ENCODE measurements at regions not wholly inside any gene's neighbourhood (a gene's known extent, or its start where the extent isn't known, plus 50 kb on each side); places are given as distances from the start of the nearest gene placed in this dataset.
"Not testable (repeated sequence)": the region's sequence is repeated elsewhere in the genome, so short reads cannot be mapped to it uniquely, and the experiment has no call there.

DNA sequence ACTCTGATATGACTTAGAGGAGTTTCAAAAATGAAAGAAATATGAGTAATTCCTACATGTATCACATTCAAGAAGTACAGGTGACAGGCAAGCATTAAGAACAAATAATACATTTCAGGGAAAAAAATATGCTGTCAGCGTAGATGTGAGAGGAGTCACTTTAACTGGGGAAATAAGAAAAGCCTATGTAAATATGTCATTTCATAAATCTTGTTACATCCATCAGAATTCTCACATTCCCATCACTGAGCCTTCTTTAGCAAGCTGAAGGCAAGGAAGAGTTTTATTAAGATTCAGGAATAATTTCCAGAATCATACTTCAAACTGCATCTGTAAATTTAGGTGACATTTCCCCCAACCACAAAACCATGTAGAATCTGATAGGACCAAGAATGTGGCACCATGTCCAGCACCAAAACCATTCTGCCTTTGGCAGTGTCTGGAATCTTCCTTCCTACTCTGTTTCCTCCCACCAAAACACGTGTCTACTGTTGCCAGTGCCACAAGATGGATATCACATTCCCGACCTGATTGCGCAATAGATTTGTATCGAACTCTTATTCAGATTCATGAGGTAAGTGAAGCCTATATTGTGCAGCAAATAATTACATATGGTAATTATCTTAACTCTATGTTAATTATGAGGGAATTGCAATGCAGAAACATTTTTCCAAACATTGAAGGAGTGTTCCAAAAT is 690.9 kb downstream of the ISL1 start:
- H3K4me3 ChIP-seq (replicated peaks in 1 of 2; ENCODE audit: low read depth in 2 of 2, low read length in 2 of 2) = no peak overlapping the region
- TF ChIP-seq, protein P1, sequence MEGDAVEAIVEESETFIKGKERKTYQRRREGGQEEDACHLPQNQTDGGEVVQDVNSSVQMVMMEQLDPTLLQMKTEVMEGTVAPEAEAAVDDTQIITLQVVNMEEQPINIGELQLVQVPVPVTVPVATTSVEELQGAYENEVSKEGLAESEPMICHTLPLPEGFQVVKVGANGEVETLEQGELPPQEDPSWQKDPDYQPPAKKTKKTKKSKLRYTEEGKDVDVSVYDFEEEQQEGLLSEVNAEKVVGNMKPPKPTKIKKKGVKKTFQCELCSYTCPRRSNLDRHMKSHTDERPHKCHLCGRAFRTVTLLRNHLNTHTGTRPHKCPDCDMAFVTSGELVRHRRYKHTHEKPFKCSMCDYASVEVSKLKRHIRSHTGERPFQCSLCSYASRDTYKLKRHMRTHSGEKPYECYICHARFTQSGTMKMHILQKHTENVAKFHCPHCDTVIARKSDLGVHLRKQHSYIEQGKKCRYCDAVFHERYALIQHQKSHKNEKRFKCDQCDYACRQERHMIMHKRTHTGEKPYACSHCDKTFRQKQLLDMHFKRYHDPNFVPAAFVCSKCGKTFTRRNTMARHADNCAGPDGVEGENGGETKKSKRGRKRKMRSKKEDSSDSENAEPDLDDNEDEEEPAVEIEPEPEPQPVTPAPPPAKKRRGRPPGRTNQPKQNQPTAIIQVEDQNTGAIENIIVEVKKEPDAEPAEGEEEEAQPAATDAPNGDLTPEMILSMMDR (IDR thresholded peaks at IDR 0.05; ENCODE audit: low read depth, low read length) = no peak
- DNase-seq (ENCODE audit: low read depth in 2 of 2) = no peak

DNA sequence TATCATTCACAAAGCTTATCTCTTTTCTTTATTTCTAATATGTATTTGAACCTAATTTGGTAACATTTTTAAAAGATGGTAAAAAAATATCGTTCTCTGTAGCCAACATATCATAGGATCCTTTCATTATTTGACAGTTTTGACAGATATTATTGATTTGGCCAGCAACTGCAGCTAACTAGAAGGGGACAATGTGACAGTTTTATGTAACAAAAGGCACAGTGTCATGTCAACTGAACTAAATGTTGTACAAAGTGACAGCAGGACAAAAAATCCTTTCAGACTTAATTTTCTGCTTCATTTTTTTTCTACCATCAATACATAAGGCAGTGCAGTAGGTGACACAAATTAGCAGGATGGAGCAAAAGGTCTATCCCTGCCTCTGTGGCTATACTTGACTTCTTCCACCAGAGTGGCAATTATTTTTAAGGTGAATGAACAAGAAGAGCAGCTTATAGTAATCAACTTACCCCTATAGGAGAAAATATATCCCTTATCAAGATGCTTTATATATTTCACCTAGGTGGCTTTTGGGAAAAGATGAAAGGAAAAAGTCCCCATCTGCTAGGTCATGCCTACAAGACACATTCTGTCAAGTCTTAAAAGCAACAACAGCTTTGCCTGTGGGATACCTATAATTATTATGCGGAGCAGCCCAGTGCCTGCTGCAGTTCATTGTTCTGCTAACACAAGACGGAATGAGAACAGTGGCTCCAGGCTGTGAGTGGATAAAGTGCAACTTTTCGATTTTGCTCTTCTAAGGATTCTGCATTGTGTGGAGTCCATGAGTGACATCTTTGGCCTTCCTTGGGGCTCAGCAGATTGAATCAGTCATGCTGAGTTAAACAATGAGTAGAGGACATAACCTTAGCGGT is 694.9 kb downstream of the ISL1 start:
- no peak overlapping the region for H3K4me3 ChIP-seq (replicated peaks in 1 of 2; ENCODE audit: low read depth in 2 of 2, low read length in 2 of 2)
- DNase-seq (ENCODE audit: low read depth in 2 of 2) = no peak
- TF ChIP-seq, protein P1 (IDR thresholded peaks at IDR 0.05; ENCODE audit: low read depth, low read length) = no peak

DNA sequence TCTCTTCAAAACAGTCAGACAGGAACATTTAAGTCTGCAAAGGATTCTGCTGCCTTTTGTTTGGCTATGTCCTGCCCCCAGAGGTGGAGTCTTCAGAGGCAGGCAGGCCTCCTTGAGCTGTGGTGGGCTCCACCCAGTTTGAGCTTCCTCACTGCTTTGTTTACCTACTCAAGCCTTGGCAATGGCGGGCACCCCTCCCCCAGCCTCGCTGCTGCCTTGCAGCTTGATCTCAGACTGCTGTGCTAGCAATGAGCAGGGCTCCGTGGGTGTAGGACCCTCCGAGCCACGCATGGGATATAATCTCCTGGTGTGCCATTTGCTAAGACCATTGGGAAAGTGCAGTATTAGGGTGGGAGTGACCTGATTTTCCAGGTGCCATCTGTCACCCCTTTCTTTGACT is 685.4 kb upstream of the ITGA1 start:
- DNase-seq (ENCODE audit: low read depth in 2 of 2); H3K4me3 ChIP-seq (replicated peaks in 1 of 2; ENCODE audit: low read depth in 2 of 2, low read length in 2 of 2): not testable (repeated sequence)

DNA sequence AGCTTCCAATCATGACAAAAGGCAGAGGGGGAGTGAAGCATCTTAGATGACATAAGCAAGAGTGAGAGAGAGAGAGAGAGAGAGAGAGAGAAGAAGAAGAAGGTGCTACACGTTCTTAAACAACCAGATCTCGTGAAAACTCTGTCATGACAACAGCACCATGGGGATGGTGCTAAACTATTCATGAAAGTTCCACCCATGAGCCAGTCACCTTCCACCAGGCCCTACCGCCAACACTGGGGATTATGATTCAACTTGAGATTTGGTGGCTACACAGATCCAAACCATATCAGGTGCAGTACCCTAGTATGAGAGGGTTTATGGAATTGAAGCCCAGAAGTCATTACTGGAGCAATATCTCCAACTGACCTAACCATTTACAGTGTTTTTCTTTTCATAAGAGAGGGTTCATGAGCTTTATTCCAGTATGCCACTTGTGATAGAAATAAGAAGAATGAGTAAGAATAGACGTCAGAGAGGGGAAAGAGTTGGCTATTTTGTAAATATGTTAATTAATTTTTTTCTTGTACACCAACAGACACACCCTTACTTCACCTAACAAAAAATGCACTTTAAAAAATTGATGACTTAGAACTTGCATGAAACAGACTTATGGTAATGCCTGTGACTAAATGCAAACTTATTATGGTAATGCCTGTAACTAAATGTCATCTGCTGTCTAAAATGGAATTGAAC is 680.4 kb upstream of the ITGA1 start:
- H3K4me3 ChIP-seq (replicated peaks in 1 of 2; ENCODE audit: low read depth in 2 of 2, low read length in 2 of 2) = no peak overlapping the region
- DNase-seq (ENCODE audit: low read depth in 2 of 2) = no peak
- TF ChIP-seq, protein P1 (IDR thresholded peaks at IDR 0.05; ENCODE audit: low read depth, low read length) = no peak

DNA sequence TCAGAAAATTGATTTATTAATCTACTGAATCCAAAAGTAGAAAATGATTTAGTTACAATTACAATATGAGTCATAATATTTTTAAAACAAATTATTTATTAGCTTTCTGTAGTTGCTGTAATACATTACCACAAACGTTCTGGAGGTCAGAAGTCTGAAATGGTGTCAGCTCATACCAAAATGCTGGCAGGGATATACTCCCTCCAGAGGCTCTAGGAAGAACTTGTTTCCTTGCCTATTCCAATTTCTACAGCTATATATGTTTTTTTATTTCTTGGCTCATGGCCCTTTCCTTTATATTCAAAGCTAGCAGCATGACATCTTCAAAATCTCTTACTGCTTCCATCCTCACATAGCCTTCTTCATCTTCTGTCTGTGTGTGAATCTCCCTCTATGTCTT is 667.9 kb upstream of the ITGA1 start:
- H3K4me3 ChIP-seq (replicated peaks in 1 of 2; ENCODE audit: low read depth in 2 of 2, low read length in 2 of 2) = no peak overlapping the region
- TF ChIP-seq, protein P1 (IDR thresholded peaks at IDR 0.05; ENCODE audit: low read depth, low read length) = no peak
- no peak for DNase-seq (ENCODE audit: low read depth in 2 of 2)

DNA sequence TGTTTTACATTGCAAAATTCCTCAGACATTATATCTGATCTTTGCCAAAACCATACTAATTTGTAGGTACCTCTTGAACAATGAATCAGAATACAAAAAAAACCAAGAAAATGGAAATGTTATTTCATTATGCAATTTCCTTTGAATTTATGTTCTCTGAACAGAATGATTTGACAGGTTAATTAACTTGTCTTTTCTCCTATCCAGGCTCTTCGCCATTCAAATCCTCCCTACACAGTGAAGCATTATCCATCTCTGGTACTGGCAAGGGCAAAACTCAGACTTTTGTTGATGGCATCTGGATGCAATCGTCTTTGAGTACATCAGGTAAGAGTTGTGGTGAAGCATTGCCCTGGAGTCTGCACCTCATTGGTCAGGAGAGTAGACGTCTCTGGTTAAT is 655.7 kb upstream of the ITGA1 start:
- TF ChIP-seq, protein P1 (IDR thresholded peaks at IDR 0.05; ENCODE audit: low read depth, low read length) = no peak
- no peak overlapping the region for H3K4me3 ChIP-seq (replicated peaks in 1 of 2; ENCODE audit: low read depth in 2 of 2, low read length in 2 of 2)
- DNase-seq (ENCODE audit: low read depth in 2 of 2) = no peak
